Upper lobe of left lung (tissue), 6 donors: ENCODE measurements at regions not wholly inside any gene's neighbourhood (a gene's known extent, or its start where the extent isn't known, plus 50 kb on each side); places are given as distances from the start of the nearest gene placed in this dataset.
A peak's percentile ranks its signal among the peaks of the same experiment; 100 is the strongest.

ENCODE experiments used
- ATAC-seq, 2 donors: fragments of 200-7000 bp; cut with Tn5 transposase; one replicate each; pipeline ENCODE4 v1.9.1; 2022; ENCODE audit warnings: mild to moderate bottlenecking in 2 of 2, moderate library complexity in 2 of 2; ENCODE audit not compliant: low FRiP score in 2 of 2
- DNase-seq, 2 donors: peaks; one replicate each; pipeline ENCODE4 v3.0.0-alpha.2; 2019 to 2020
- H3K27ac ChIP-seq, 4 donors: fragments of 200-600 bp; sonication (generic); one replicate each; pipeline ENCODE4 v1.5.1; 2016 to 2019
- H3K27me3 ChIP-seq, 4 donors: fragments of 200-600 bp; sonication (generic); one replicate each; pipeline ENCODE4 v1.5.1; 2017 to 2019
- H3K36me3 ChIP-seq, 4 donors: fragments of 200-600 bp; sonication (generic); one replicate each; pipeline ENCODE4 v1.5.1; 2016 to 2019
- H3K4me1 ChIP-seq, 4 donors: fragments of 200-600 bp; sonication (generic); one replicate each; pipeline ENCODE4 v1.5.1; 2018 to 2019
- H3K4me3 ChIP-seq, 4 donors: fragments of 200-600 bp; sonication (generic); one replicate each; pipeline ENCODE4 v1.5.1; 2017 to 2019; ENCODE audit warnings: mild to moderate bottlenecking in 2 of 4, moderate library complexity in 1 of 4
- H3K9me3 ChIP-seq, 4 donors: fragments of 200-600 bp; sonication (generic); one replicate each; pipeline ENCODE4 v1.5.1; 2018 to 2019
- CTCF ChIP-seq, 6 experiments: fragments of 450-650 bp in 4 of 6; fragments of 200-600 bp in 2 of 6; sonication (generic) in 2 of 6; IDR thresholded peaks; one replicate each; pipeline ENCODE4 v1.5.1; 2016 to 2019; ENCODE audit warnings: antibody characterized with exemption in 6 of 6
- EP300 ChIP-seq, 4 donors: sonication (generic); formaldehyde crosslinking; IDR thresholded peaks; one replicate each; pipeline ENCODE4 v1.5.1; 2017; ENCODE audit warnings: antibody characterized with exemption in 4 of 4, control low read depth in 2 of 4
- POLR2A ChIP-seq, 4 donors: fragments of 450-650 bp; IDR thresholded peaks; one replicate each; pipeline ENCODE4 v1.5.1; 2016 to 2017; ENCODE audit warnings: antibody characterized with exemption in 4 of 4, mild to moderate bottlenecking in 2 of 4
- POLR2AphosphoS5 ChIP-seq, 2 donors: sonication (generic); formaldehyde crosslinking; IDR thresholded peaks; one replicate each; pipeline ENCODE4 v1.5.1; 2017; ENCODE audit warnings: antibody characterized with exemption in 2 of 2
- WGBS, 2 donors: methylation state at CpG; one replicate each; pipeline ENCODE4 v1.1.5; 2017 to 2018; 5-methylcytosine and 5-hydroxymethylcytosine counted together
- donor health status: DM: no; HTN: no; CAD: no; lungs with moderate emphysema.
- donor health status: DM: no; HTN: yes; CAD: no; lungs with severe emphysema.

GRCh38 chr12:127144770-127145169, 1122.2 kb upstream of the TMEM132C start:
- 88 to 91% methylated on average over 5 of the region's 5 CpGs for WGBS, 2 donors
- Histone ChIP-seq H3K27me3 (no peaks in the 10 kb centered on the region), H3K4me3 (no peak overlapping the region), H3K9me3 (peaks cover 0 to 7% (median 2%) of the 10 kb centered on the region in 4 donors), H3K27ac (no peak overlapping the region), H3K36me3 (no peaks in the 10 kb centered on the region), H3K4me1 (peaks cover 0 to 11% (median 10%) of the 10 kb centered on the region in 4 donors)
- ATAC-seq (no peak), DNase-seq (no peak)
- TF ChIP-seq EP300 (IDR thresholded peaks at IDR 0.05) (no peak), CTCF (IDR thresholded peaks at IDR 0.05) (no peak), POLR2AphosphoS5 (IDR thresholded peaks at IDR 0.05) (no peak), POLR2A (IDR thresholded peaks at IDR 0.05) (no peak)

GRCh38 chr12:127145241-127145928, 1121.6 kb upstream of the TMEM132C start:
- Histone ChIP-seq H3K27ac (peak overlapping the region in 1 of 4 donors; percentile 80), H3K27me3 (no peaks in the 10 kb centered on the region), H3K9me3 (peaks cover 0 to 7% (median 2%) of the 10 kb centered on the region in 4 donors), H3K36me3 (no peaks in the 10 kb centered on the region), H3K4me1 (peaks cover 0 to 11% (median 10%) of the 10 kb centered on the region in 4 donors), H3K4me3 (peak overlapping the region in 3 of 4 donors; percentile 48 to 59 (median 52))
- DNase-seq = no peak
- no peak for TF ChIP-seq POLR2AphosphoS5 (IDR thresholded peaks at IDR 0.05)
- no peak for TF ChIP-seq EP300 (IDR thresholded peaks at IDR 0.05)
- no peak for TF ChIP-seq CTCF (IDR thresholded peaks at IDR 0.05)
- no peak for TF ChIP-seq POLR2A (IDR thresholded peaks at IDR 0.05)
- ATAC-seq = peak in 1 of 2 donors; percentile 4
- 57 to 65% methylated on average over 6 of the region's 6 CpGs for WGBS, 2 donors

- Histone ChIP-seq H3K4me1 (peaks cover 0 to 11% (median 10%) of the 10 kb centered on the region in 4 donors), H3K27ac (peak overlapping the region in 3 of 4 donors; percentile 22 to 80 (median 67)), H3K27me3 (no peaks in the 10 kb centered on the region), H3K36me3 (no peaks in the 10 kb centered on the region), H3K4me3 (peak overlapping the region; percentile 2 to 59 (median 50)), H3K9me3 (peaks cover 0 to 7% (median 2%) of the 10 kb centered on the region in 4 donors)
- DNase-seq = peak; percentile 55 to 94
- 7 to 25% methylated on average over 9 to 72 of the region's 85 CpGs for WGBS, 2 donors
- peak; percentile 63 to 94 for ATAC-seq
- TF ChIP-seq POLR2AphosphoS5 (IDR thresholded peaks at IDR 0.05) (peak in 1 of 2 donors; percentile 35), CTCF (IDR thresholded peaks at IDR 0.05) (peak in 1 of 6 experiments; percentile 11), EP300 (IDR thresholded peaks at IDR 0.05) (no peak), POLR2A (IDR thresholded peaks at IDR 0.05) (peak in 1 of 4 donors; percentile 61)
These were observed 1120.8 kb upstream of the TMEM132C start for GRCh38 chr12:127145929-127146789.

GRCh38 chr12:127146991-127147718, 1119.8 kb upstream of the TMEM132C start:
- no peak overlapping the region for H3K4me3 ChIP-seq
- H3K9me3 ChIP-seq = peaks cover 0 to 7% (median 0%) of the 10 kb centered on the region in 4 donors
- no peaks in the 10 kb centered on the region for H3K27me3 ChIP-seq
- H3K27ac ChIP-seq = no peak overlapping the region
- TF ChIP-seq CTCF (IDR thresholded peaks at IDR 0.05) = no peak
- no peak for TF ChIP-seq POLR2AphosphoS5 (IDR thresholded peaks at IDR 0.05)
- TF ChIP-seq EP300 (IDR thresholded peaks at IDR 0.05) = no peak
- TF ChIP-seq POLR2A (IDR thresholded peaks at IDR 0.05) = no peak
- WGBS, 2 donors = 60 to 99% methylated on average over 4 of the region's 4 CpGs
- H3K4me1 ChIP-seq = peaks cover 0 to 11% (median 10%) of the 10 kb centered on the region in 4 donors
- H3K36me3 ChIP-seq = no peaks in the 10 kb centered on the region
- DNase-seq (no peak), ATAC-seq (no peak)
